ENCODE measurements at regions not wholly inside any gene's neighbourhood (a gene's known extent, or its start where the extent isn't known, plus 50 kb on each side); places are given as distances from the start of the nearest gene placed in this dataset.

- Histone ChIP-seq H2AFZ (replicated peaks; ENCODE audit: low read length, poor library complexity) (peak overlapping the region; percentile 12), H3K56ac (ENCODE audit: extremely low read depth, insufficient read depth, low read length) (no peak overlapping the region), H2AK9ac (replicated peaks; ENCODE audit: low read depth, low read length, poor library complexity) (peak overlapping the region; percentile 76), H4K8ac (ENCODE audit: low read depth in 2 of 2, low read length in 2 of 2) (no peak overlapping the region; a peak in 1 of 4 replicates), H2BK120ac (ENCODE audit: low read depth, low read length) (peak overlapping the region; percentile 82), H3K36me3 (ENCODE audit: control insufficient read depth, insufficient read depth, low read length) (no peaks in the 10 kb centered on the region), H3K9me3 (ENCODE audit: control insufficient read depth, insufficient read depth, low read length) (no peaks in the 10 kb centered on the region), H3K4me2 (ENCODE audit: low read depth, low read length) (no peak overlapping the region), H2BK20ac (ENCODE audit: low read depth, low read length) (peak overlapping the region; percentile 25; the same call in 1 of the 2 replicates), H4K5ac (ENCODE audit: low read depth, low read length) (0 out of 2 replicates have a peak overlapping the region, but pooled peaks have one; percentile 16), H3K23ac (ENCODE audit: low read depth, low read length) (no peak overlapping the region), H4K91ac (ENCODE audit: insufficient read depth, low read depth, low read length) (peak overlapping the region; percentile 61), H2BK15ac (ENCODE audit: low read depth, low read length) (no peak overlapping the region), H2AK5ac (ENCODE audit: low read depth, low read length) (no peak overlapping the region; the same call in 1 of the 2 replicates), H3K9ac (ENCODE audit: low read depth, low read length) (no peak overlapping the region), H3K9me1 (ENCODE audit: insufficient read depth, low read length) (peaks cover 7% of the 10 kb centered on the region), H3K27me3 (ENCODE audit: control insufficient read depth, insufficient read depth, low read length) (no peaks in the 10 kb centered on the region), H4K20me1 (ENCODE audit: insufficient read depth, low read length) (no peaks in the 10 kb centered on the region), H3K27ac (ENCODE audit: insufficient read depth, low read length) (peak overlapping the region; percentile 22; the same call in 1 of the 2 replicates), H2BK5ac (ENCODE audit: low read depth, low read length, poor library complexity, severe bottlenecking) (peak overlapping the region; percentile 60), H3K79me1 (ENCODE audit: low read depth in 1 of 2, low read length in 2 of 2) (no peaks in the 10 kb centered on the region), H3K4ac (ENCODE audit: low read depth, low read length) (peak overlapping the region; percentile 67; the same call in 1 of the 2 replicates), H3K14ac (replicated peaks; ENCODE audit: low read depth, low read length) (no peak overlapping the region), H3K4me3 (ENCODE audit: insufficient read depth, low read depth, low read length) (no peak overlapping the region), H3K18ac (ENCODE audit: low read depth, low read length) (peak overlapping the region; percentile 20; the same call in 1 of the 2 replicates), H3K4me1 (ENCODE audit: control insufficient read depth, insufficient read depth, low read length) (peaks cover 27% of the 10 kb centered on the region)
- BruUV-seq (replicated peaks): no TSS peak
- peak; percentile 70 for DNase-seq
- no CpG with 5 or more reads among the region's 7 CpGs for WGBS, 2 experiments (ENCODE audit: extremely low coverage in 2 of 2, insufficient read length in 1 of 2)
- intact Hi-C loops (cut with micrococcal nuclease): no loop called here
- TF ChIP-seq, protein P1, sequence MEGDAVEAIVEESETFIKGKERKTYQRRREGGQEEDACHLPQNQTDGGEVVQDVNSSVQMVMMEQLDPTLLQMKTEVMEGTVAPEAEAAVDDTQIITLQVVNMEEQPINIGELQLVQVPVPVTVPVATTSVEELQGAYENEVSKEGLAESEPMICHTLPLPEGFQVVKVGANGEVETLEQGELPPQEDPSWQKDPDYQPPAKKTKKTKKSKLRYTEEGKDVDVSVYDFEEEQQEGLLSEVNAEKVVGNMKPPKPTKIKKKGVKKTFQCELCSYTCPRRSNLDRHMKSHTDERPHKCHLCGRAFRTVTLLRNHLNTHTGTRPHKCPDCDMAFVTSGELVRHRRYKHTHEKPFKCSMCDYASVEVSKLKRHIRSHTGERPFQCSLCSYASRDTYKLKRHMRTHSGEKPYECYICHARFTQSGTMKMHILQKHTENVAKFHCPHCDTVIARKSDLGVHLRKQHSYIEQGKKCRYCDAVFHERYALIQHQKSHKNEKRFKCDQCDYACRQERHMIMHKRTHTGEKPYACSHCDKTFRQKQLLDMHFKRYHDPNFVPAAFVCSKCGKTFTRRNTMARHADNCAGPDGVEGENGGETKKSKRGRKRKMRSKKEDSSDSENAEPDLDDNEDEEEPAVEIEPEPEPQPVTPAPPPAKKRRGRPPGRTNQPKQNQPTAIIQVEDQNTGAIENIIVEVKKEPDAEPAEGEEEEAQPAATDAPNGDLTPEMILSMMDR (conservative IDR thresholded peaks at IDR 0.05; ENCODE audit: low read depth, low read length): no peak
- TF ChIP-seq NFE2L2 (IDR thresholded peaks at IDR 0.05; ENCODE audit: low read depth, low read length): no peak
- peak; percentile 97 for TF ChIP-seq RFX5 (IDR thresholded peaks at IDR 0.05; ENCODE audit: low read depth, low read length)
- CTCF ChIA-PET: interaction anchor here (1.4 kb wide), 1 partner anchor 28 kb away, joined by 3 read pairs; no protein-coding TSS in a partner anchor
- ATAC-seq (ENCODE audit: low read depth): peak; percentile 50; the same call in 1 of the 2 replicates
- POLR2A ChIA-PET (ENCODE audit: unreplicated experiment): no interaction called here
- dilution Hi-C loops (cut with HindIII; ENCODE audit: low sequenced_read_pairs, unreplicated experiment): no loop called here
- in situ Hi-C loops (cut with MboI; ENCODE audit: low sequenced_read_pairs): no loop called here
Observed at GRCh38 chrX:107565931-107566603, 62.2 kb upstream of the PRPS1 start.
